ENCODE measurements at regions not wholly inside any gene's neighbourhood (a gene's known extent, or its start where the extent isn't known, plus 50 kb on each side); places are given as distances from the start of the nearest gene placed in this dataset.

- no peak overlapping the region for H2AFZ ChIP-seq (ENCODE audit: low read depth)
- ChIA-PET CTCF (no interaction called here), POLR2A (no interaction called here)
Observed at GRCh38 chr5:87788416-87788815, 375.7 kb upstream of the CCNH start.

GRCh38 chr5:87787625-87788256, 375.0 kb upstream of the CCNH start:
- Histone ChIP-seq H2AFZ (ENCODE audit: low read depth) (no peak overlapping the region), H3K79me2 (ENCODE audit: insufficient read depth) (no peaks in the 10 kb centered on the region), H4K20me1 (ENCODE audit: insufficient read depth) (no peaks in the 10 kb centered on the region), H3K27me3 (ENCODE audit: insufficient read depth) (peaks cover 5% of the 10 kb centered on the region; the same call in 1 of the 2 replicates), H3K4me3 (ENCODE audit: low read depth in 2 of 2, low read length in 1 of 2) (no peak overlapping the region), H3K36me3 (replicated peaks in 1 of 2; ENCODE audit: control insufficient read depth in 1 of 2, insufficient read depth in 2 of 2, low read length in 1 of 2) (no peaks in the 10 kb centered on the region), H3K9me3 (no peaks in the 10 kb centered on the region), H3K27ac (ENCODE audit: low read depth in 2 of 2, low read length in 1 of 2) (no peak overlapping the region), H3K9ac (no peak overlapping the region), H3F3A (replicated peaks; ENCODE audit: insufficient read depth) (no peaks in the 10 kb centered on the region), H3K4me2 (no peak overlapping the region), H3K9me2 (no peaks in the 10 kb centered on the region; the same call in 1 of the 2 replicates), H3K4me1 (ENCODE audit: control insufficient read depth in 1 of 2, insufficient read depth in 2 of 2, low read depth in 1 of 2, low read length in 1 of 2) (no peaks in the 10 kb centered on the region)
- ChIA-PET CTCF (interaction anchor here (1.2 kb wide), 1 partner anchor 904 kb away, joined by 8 read pairs; no protein-coding TSS in a partner anchor), POLR2A (no interaction called here)
- no peak for TF ChIP-seq PBX3 (IDR thresholded peaks at IDR 0.05)
- DNase-seq = no peak
- 14% methylated on average over 2 of the region's 2 CpGs for WGBS (ENCODE audit: low lambda C conversion rate)

More at GRCh38 chr5:87788416-87788815, 375.7 kb upstream of the CCNH start:
- Histone ChIP-seq H3K4me3 (ENCODE audit: low read depth in 2 of 2, low read length in 1 of 2) (no peak overlapping the region), H3F3A (replicated peaks; ENCODE audit: insufficient read depth) (no peaks in the 10 kb centered on the region), H3K9me2 (no peaks in the 10 kb centered on the region), H3K9ac (no peak overlapping the region), H3K27ac (ENCODE audit: low read depth in 2 of 2, low read length in 1 of 2) (no peak overlapping the region), H3K9me3 (no peaks in the 10 kb centered on the region), H3K79me2 (ENCODE audit: insufficient read depth) (no peaks in the 10 kb centered on the region), H3K36me3 (replicated peaks in 1 of 2; ENCODE audit: control insufficient read depth in 1 of 2, insufficient read depth in 2 of 2, low read length in 1 of 2) (no peaks in the 10 kb centered on the region), H3K27me3 (ENCODE audit: insufficient read depth) (peaks cover 5% of the 10 kb centered on the region; the same call in 1 of the 2 replicates), H3K4me2 (no peak overlapping the region), H3K4me1 (ENCODE audit: control insufficient read depth in 1 of 2, insufficient read depth in 2 of 2, low read depth in 1 of 2, low read length in 1 of 2) (no peaks in the 10 kb centered on the region), H4K20me1 (ENCODE audit: insufficient read depth) (no peaks in the 10 kb centered on the region)
- 16% methylated on average over 2 of the region's 2 CpGs for WGBS (ENCODE audit: low lambda C conversion rate)
- no peak for DNase-seq
- no peak for TF ChIP-seq RCOR1 (IDR thresholded peaks at IDR 0.05; ENCODE audit: low read length)
- TF ChIP-seq RFX5 (IDR thresholded peaks at IDR 0.05; ENCODE audit: low read length) = no peak
- no peak for TF ChIP-seq RXRA (IDR thresholded peaks at IDR 0.05; ENCODE audit: borderline replicate concordance, low read depth)
- TF ChIP-seq SMC3 (IDR thresholded peaks at IDR 0.05; ENCODE audit: low read depth, low read length) = no peak
- TF ChIP-seq ELF1 (IDR thresholded peaks at IDR 0.05) = no peak
- no peak for TF ChIP-seq FOXM1 (IDR thresholded peaks at IDR 0.05; ENCODE audit: low read depth)
- TF ChIP-seq TAF1 (IDR thresholded peaks at IDR 0.05; ENCODE audit: borderline replicate concordance, low read depth, low read length) = no peak
- TF ChIP-seq GATA2 (CRISPR knock-in tag; IDR thresholded peaks at IDR 0.05) = no peak
- TF ChIP-seq RAD21 (IDR thresholded peaks at IDR 0.05; ENCODE audit: low read length) = no peak

- ChIA-PET POLR2A (no interaction called here), CTCF (interaction anchor here (1.2 kb wide), 1 partner anchor 905 kb away, joined by 8 read pairs; no protein-coding TSS in a partner anchor)
- no peak for TF ChIP-seq IRF3 (IDR thresholded peaks at IDR 0.05; ENCODE audit: low read depth, low read length)
- no peak overlapping the region for H3K27ac ChIP-seq (ENCODE audit: low read depth in 2 of 2, low read length in 1 of 2)
- no peak overlapping the region for H2AFZ ChIP-seq (ENCODE audit: low read depth)
- H4K20me1 ChIP-seq (ENCODE audit: insufficient read depth) = no peaks in the 10 kb centered on the region
- no peaks in the 10 kb centered on the region for H3K4me1 ChIP-seq (ENCODE audit: control insufficient read depth in 1 of 2, insufficient read depth in 2 of 2, low read depth in 1 of 2, low read length in 1 of 2)
- H3K4me3 ChIP-seq (ENCODE audit: low read depth in 2 of 2, low read length in 1 of 2) = no peak overlapping the region
- no peaks in the 10 kb centered on the region for H3K36me3 ChIP-seq (replicated peaks in 1 of 2; ENCODE audit: control insufficient read depth in 1 of 2, insufficient read depth in 2 of 2, low read length in 1 of 2)
- no peak for DNase-seq
- no peak overlapping the region for H3K4me2 ChIP-seq
- H3K27me3 ChIP-seq (ENCODE audit: insufficient read depth) = peaks cover 5% of the 10 kb centered on the region; the same call in 1 of the 2 replicates
- H3K9me2 ChIP-seq = no peaks in the 10 kb centered on the region; the same call in 1 of the 2 replicates
- H3F3A ChIP-seq (replicated peaks; ENCODE audit: insufficient read depth) = no peaks in the 10 kb centered on the region
- H3K9me3 ChIP-seq = no peaks in the 10 kb centered on the region
- 20% methylated on average over 4 of the region's 4 CpGs for WGBS (ENCODE audit: low lambda C conversion rate)
- H3K9ac ChIP-seq = no peak overlapping the region
- H3K79me2 ChIP-seq (ENCODE audit: insufficient read depth) = no peaks in the 10 kb centered on the region
Observed at GRCh38 chr5:87787086-87787485, 374.4 kb upstream of the CCNH start.

All from SK-N-SH (cell line).